ENCODE measurements at regions not wholly inside any gene's neighbourhood (a gene's known extent, or its start where the extent isn't known, plus 50 kb on each side); places are given as distances from the start of the nearest gene placed in this dataset.
"Not testable (repeated sequence)": the region's sequence is repeated elsewhere in the genome, so short reads cannot be mapped to it uniquely, and the experiment has no call there.

- DNase-seq (ENCODE audit: extremely low read depth in 1 of 11, low read depth in 9 of 11, low spot score in 4 of 11), result no peak
Measured at GRCh38 chr2:205868773-205869333, 186.6 kb downstream of the NRP2 start.

- no peak for DNase-seq (ENCODE audit: extremely low read depth in 1 of 11, low read depth in 9 of 11, low spot score in 4 of 11)
Measured at GRCh38 chr2:205868053-205868452, 185.8 kb downstream of the NRP2 start.

- no peak for DNase-seq (ENCODE audit: extremely low read depth in 1 of 11, low read depth in 9 of 11, low spot score in 4 of 11)
Measured at GRCh38 chr2:205867371-205867770, 185.1 kb downstream of the NRP2 start.

- DNase-seq (ENCODE audit: extremely low read depth in 1 of 11, low read depth in 9 of 11, low spot score in 4 of 11), result peak in 4 of 11 donors; percentile 13 to 28 (median 21)
Measured at GRCh38 chr2:205865905-205866441, 183.7 kb downstream of the NRP2 start.

- no peak for DNase-seq (ENCODE audit: extremely low read depth in 1 of 11, low read depth in 9 of 11, low spot score in 4 of 11)
Measured at GRCh38 chr2:205865056-205865455, 182.8 kb downstream of the NRP2 start.

GRCh38 chr2:205864491-205864890 is 182.2 kb downstream of the NRP2 start:
- DNase-seq (ENCODE audit: extremely low read depth in 1 of 11, low read depth in 9 of 11, low spot score in 4 of 11), result no peak

- not testable (repeated sequence) for DNase-seq (ENCODE audit: extremely low read depth in 1 of 11, low read depth in 9 of 11, low spot score in 4 of 11)
Measured at GRCh38 chr2:205862761-205863160, 180.5 kb downstream of the NRP2 start.

- DNase-seq (ENCODE audit: extremely low read depth in 1 of 11, low read depth in 9 of 11, low spot score in 4 of 11), result no peak
Measured at GRCh38 chr2:205860885-205861284, 178.6 kb downstream of the NRP2 start.

- DNase-seq (ENCODE audit: extremely low read depth in 1 of 11, low read depth in 9 of 11, low spot score in 4 of 11), result no peak
Measured at GRCh38 chr2:205860181-205860580, 177.9 kb downstream of the NRP2 start.

- no peak for DNase-seq (ENCODE audit: extremely low read depth in 1 of 11, low read depth in 9 of 11, low spot score in 4 of 11)
Measured at GRCh38 chr2:205858881-205859441, 176.7 kb downstream of the NRP2 start.

GRCh38 chr2:205858275-205858674 is 176.0 kb downstream of the NRP2 start:
- no peak for DNase-seq (ENCODE audit: extremely low read depth in 1 of 11, low read depth in 9 of 11, low spot score in 4 of 11)

- no peak for DNase-seq (ENCODE audit: extremely low read depth in 1 of 11, low read depth in 9 of 11, low spot score in 4 of 11)
Measured at GRCh38 chr2:205857520-205858237, 175.4 kb downstream of the NRP2 start.

- no peak for DNase-seq (ENCODE audit: extremely low read depth in 1 of 11, low read depth in 9 of 11, low spot score in 4 of 11)
Measured at GRCh38 chr2:205852457-205852856, 170.2 kb downstream of the NRP2 start.

- DNase-seq (ENCODE audit: extremely low read depth in 1 of 11, low read depth in 9 of 11, low spot score in 4 of 11), result no peak
Measured at GRCh38 chr2:205850611-205851010, 168.3 kb downstream of the NRP2 start.

GRCh38 chr2:205850132-205850531 is 167.8 kb downstream of the NRP2 start:
- DNase-seq (ENCODE audit: extremely low read depth in 1 of 11, low read depth in 9 of 11, low spot score in 4 of 11), result no peak

- DNase-seq (ENCODE audit: extremely low read depth in 1 of 11, low read depth in 9 of 11, low spot score in 4 of 11), result no peak
Measured at GRCh38 chr2:205849136-205849535, 166.8 kb downstream of the NRP2 start.

GRCh38 chr2:205848601-205849000 is 166.3 kb downstream of the NRP2 start:
- DNase-seq (ENCODE audit: extremely low read depth in 1 of 11, low read depth in 9 of 11, low spot score in 4 of 11), result no peak

Measured in renal cortex interstitium (tissue), 11 donors.